Sigmoid colon (tissue), 3 donors: ENCODE measurements at regions not wholly inside any gene's neighbourhood (a gene's known extent, or its start where the extent isn't known, plus 50 kb on each side); places are given as distances from the start of the nearest gene placed in this dataset.

Experiments
- POLR2A ChIP-seq, 2 donors: fragments of 450-650 bp; IDR thresholded peaks; one replicate each; pipeline ENCODE4 v1.6.1; 2016; ENCODE audit warnings: antibody characterized with exemption in 2 of 2, mild to moderate bottlenecking in 2 of 2, moderate library complexity in 2 of 2
- TF ChIP-seq, protein P1 (sequence below), 4 experiments: fragments of 450-650 bp in 3 of 4; fragments of 200-600 bp in 1 of 4; IDR thresholded peaks; one replicate each; pipeline ENCODE4 v1.5.1; 2016 to 2019; ENCODE audit warnings: antibody characterized with exemption in 4 of 4, mild to moderate bottlenecking in 3 of 4, moderate library complexity in 2 of 4

DNA sequence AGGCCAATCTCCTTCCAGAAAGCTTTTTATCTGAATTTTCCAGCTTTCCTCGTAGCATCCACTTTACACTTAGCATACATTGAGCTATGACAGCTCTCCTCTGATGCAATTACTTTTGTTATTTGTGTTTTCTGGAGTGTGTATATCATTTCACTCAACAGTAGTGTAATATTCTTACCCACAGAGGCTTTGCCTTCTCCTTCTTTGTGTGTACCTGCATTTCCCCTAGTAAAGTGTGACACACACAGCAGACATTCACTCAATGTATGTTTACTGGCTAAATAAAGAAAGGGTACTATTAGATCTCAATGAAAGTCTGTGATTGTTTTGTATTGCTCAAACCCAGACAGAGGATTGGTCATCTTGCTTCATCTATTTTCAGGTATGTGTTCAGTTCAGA lies 193.7 kb upstream of the MEX3C start:
- TF ChIP-seq, protein P1, sequence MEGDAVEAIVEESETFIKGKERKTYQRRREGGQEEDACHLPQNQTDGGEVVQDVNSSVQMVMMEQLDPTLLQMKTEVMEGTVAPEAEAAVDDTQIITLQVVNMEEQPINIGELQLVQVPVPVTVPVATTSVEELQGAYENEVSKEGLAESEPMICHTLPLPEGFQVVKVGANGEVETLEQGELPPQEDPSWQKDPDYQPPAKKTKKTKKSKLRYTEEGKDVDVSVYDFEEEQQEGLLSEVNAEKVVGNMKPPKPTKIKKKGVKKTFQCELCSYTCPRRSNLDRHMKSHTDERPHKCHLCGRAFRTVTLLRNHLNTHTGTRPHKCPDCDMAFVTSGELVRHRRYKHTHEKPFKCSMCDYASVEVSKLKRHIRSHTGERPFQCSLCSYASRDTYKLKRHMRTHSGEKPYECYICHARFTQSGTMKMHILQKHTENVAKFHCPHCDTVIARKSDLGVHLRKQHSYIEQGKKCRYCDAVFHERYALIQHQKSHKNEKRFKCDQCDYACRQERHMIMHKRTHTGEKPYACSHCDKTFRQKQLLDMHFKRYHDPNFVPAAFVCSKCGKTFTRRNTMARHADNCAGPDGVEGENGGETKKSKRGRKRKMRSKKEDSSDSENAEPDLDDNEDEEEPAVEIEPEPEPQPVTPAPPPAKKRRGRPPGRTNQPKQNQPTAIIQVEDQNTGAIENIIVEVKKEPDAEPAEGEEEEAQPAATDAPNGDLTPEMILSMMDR (IDR thresholded peaks at IDR 0.05), result no peak
- TF ChIP-seq POLR2A (IDR thresholded peaks at IDR 0.05), result no peak
